Mammary epithelial cell (primary cell): ENCODE measurements at regions not wholly inside any gene's neighbourhood (a gene's known extent, or its start where the extent isn't known, plus 50 kb on each side); places are given as distances from the start of the nearest gene placed in this dataset.

Source experiments
- EZH2 ChIP-seq: IDR thresholded peaks from 2 replicates; pipeline ENCODE4 v1.6.1; 2012; ENCODE audit warnings: low read length, inconsistent platforms, borderline replicate concordance
- TF ChIP-seq, protein P1 (sequence below), 2 donors: IDR thresholded peaks in 1 of 2; conservative IDR thresholded peaks in 1 of 2; 2 replicates each; pipeline ENCODE4 v1.5.1; 2011 to 2012; ENCODE audit warnings: inconsistent platforms in 2 of 2, low read length in 2 of 2, mild to moderate bottlenecking in 2 of 2, control low read depth in 1 of 2, low read depth in 1 of 2; ENCODE audit not compliant: insufficient read depth in 1 of 2; ENCODE audit errors: extremely low read depth in 1 of 2

GRCh38 chr3:36643192-36643591 is 121.2 kb downstream of the DCLK3 start:
- TF ChIP-seq, protein P1, sequence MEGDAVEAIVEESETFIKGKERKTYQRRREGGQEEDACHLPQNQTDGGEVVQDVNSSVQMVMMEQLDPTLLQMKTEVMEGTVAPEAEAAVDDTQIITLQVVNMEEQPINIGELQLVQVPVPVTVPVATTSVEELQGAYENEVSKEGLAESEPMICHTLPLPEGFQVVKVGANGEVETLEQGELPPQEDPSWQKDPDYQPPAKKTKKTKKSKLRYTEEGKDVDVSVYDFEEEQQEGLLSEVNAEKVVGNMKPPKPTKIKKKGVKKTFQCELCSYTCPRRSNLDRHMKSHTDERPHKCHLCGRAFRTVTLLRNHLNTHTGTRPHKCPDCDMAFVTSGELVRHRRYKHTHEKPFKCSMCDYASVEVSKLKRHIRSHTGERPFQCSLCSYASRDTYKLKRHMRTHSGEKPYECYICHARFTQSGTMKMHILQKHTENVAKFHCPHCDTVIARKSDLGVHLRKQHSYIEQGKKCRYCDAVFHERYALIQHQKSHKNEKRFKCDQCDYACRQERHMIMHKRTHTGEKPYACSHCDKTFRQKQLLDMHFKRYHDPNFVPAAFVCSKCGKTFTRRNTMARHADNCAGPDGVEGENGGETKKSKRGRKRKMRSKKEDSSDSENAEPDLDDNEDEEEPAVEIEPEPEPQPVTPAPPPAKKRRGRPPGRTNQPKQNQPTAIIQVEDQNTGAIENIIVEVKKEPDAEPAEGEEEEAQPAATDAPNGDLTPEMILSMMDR (conservative IDR thresholded peaks at IDR 0.05 in 1 of 2, IDR thresholded peaks at IDR 0.05 in 1 of 2; ENCODE audit: extremely low read depth in 1 of 2, insufficient read depth in 1 of 2, low read depth in 1 of 2, low read length in 2 of 2): no peak
- TF ChIP-seq EZH2: no peak
